IPS DF 19.7 (cell line): ENCODE measurements at regions not wholly inside any gene's neighbourhood (a gene's known extent, or its start where the extent isn't known, plus 50 kb on each side); places are given as distances from the start of the nearest gene placed in this dataset.
A peak's percentile ranks its signal among the peaks of the same experiment; 100 is the strongest.

Source experiments
- DNase-seq: peaks from one replicate; pipeline ENCODE4 v3.0.0-alpha.2; 2013; ENCODE audit warnings: low read depth, low spot score

- no peak for DNase-seq
These were observed 318.3 kb downstream of the PHKB start for GRCh38 chr16:47779201-47780016.

- no peak for DNase-seq
These were observed 317.1 kb downstream of the PHKB start for GRCh38 chr16:47778106-47778801.

GRCh38 chr16:47777220-47777619 is 316.1 kb downstream of the PHKB start:
- DNase-seq: no peak

- peak; percentile 33 for DNase-seq
These were observed 313.5 kb downstream of the PHKB start for GRCh38 chr16:47774661-47775060.

GRCh38 chr16:47753659-47754058 is 292.5 kb downstream of the PHKB start:
- DNase-seq: no peak
